CD4-positive, CD25-positive, alpha-beta regulatory T cell (primary cell): ENCODE measurements at regions not wholly inside any gene's neighbourhood (a gene's known extent, or its start where the extent isn't known, plus 50 kb on each side); places are given as distances from the start of the nearest gene placed in this dataset.

ENCODE experiments used
- ATAC-seq, 2 donors: fragments of 150-1000 bp; cut with Tn5 transposase; one replicate each; pipeline ENCODE4 v1.10.0; 2021; ENCODE audit warnings: low read depth in 2 of 2, moderate number of reproducible peaks in 2 of 2, moderate library complexity in 1 of 2
- DNase-seq, 3 donors: peaks; one replicate each; pipeline versions ENCODE4 v3.0.0 to v3.0.0-alpha.2; 2012 to 2022; ENCODE audit warnings: mixed read lengths in 1 of 3
- H3K27ac ChIP-seq: one replicate; pipeline ENCODE4 v1.7.0; 2013; ENCODE audit warnings: mild to moderate bottlenecking, low read length; ENCODE audit not compliant: insufficient read depth, poor library complexity, severe bottlenecking
- H3K27me3 ChIP-seq: one replicate; pipeline ENCODE4 v1.7.0; 2013; ENCODE audit warnings: low read length; ENCODE audit not compliant: control insufficient read depth, insufficient read depth
- H3K36me3 ChIP-seq: one replicate; pipeline ENCODE4 v1.7.0; 2013; ENCODE audit warnings: mild to moderate bottlenecking, low read length, moderate library complexity; ENCODE audit not compliant: control insufficient read depth, insufficient read depth
- H3K4me1 ChIP-seq: 2 replicates; pipeline ENCODE4 v1.7.0; 2013; ENCODE audit warnings: mild to moderate bottlenecking, low read length; ENCODE audit not compliant: insufficient read depth, control insufficient read depth, poor library complexity, severe bottlenecking
- H3K4me3 ChIP-seq: one replicate; pipeline ENCODE4 v1.7.0; 2013; ENCODE audit warnings: low read depth, mild to moderate bottlenecking, low read length, moderate library complexity
- H3K9me3 ChIP-seq, 2 experiments: 1 replicate in 1 of 2; 2 replicates in 1 of 2; pipeline ENCODE4 v1.7.0; 2013; ENCODE audit warnings: low read length in 2 of 2, mild to moderate bottlenecking in 1 of 2, moderate library complexity in 1 of 2; ENCODE audit not compliant: control insufficient read depth in 2 of 2
- H3K27ac Mint-ChIP-seq, 3 donors: one replicate each; pipeline ENCODE4 v1.8.0; 2020 to 2022; ENCODE audit warnings: mild to moderate bottlenecking in 3 of 3, mixed read lengths in 3 of 3, moderate library complexity in 2 of 3
- H3K27me3 Mint-ChIP-seq: one replicate; pipeline ENCODE4 v1.8.0; 2022; ENCODE audit warnings: mild to moderate bottlenecking, mixed read lengths
- H3K36me3 Mint-ChIP-seq: one replicate; pipeline ENCODE4 v1.8.0; 2020; ENCODE audit warnings: mixed read lengths
- H3K4me1 Mint-ChIP-seq, 4 donors: one replicate each; pipeline ENCODE4 v1.8.0; 2020 to 2022; ENCODE audit warnings: mixed read lengths in 4 of 4, mild to moderate bottlenecking in 1 of 4
- H3K4me3 Mint-ChIP-seq, 4 donors: one replicate each; pipeline ENCODE4 v1.8.0; 2020 to 2022; ENCODE audit warnings: mild to moderate bottlenecking in 4 of 4, mixed read lengths in 4 of 4, moderate library complexity in 3 of 4
- H3K9me3 Mint-ChIP-seq, 7 donors: one replicate each; pipeline ENCODE4 v1.8.0; 2020 to 2022; ENCODE audit warnings: mixed read lengths in 7 of 7, mild to moderate bottlenecking in 3 of 7, moderate library complexity in 2 of 7

- peaks cover 0 to 11% (median 2%) of the 10 kb centered on the region in 7 donors for H3K9me3 Mint-ChIP-seq
- Histone ChIP-seq H3K4me3 (no peak overlapping the region), H3K36me3 (no peaks in the 10 kb centered on the region), H3K9me3 (no peaks in the 10 kb centered on the region), H3K4me1 (no peaks in the 10 kb centered on the region), H3K27ac (no peak overlapping the region), H3K27me3 (no peaks in the 10 kb centered on the region)
- H3K4me3 Mint-ChIP-seq = no peak overlapping the region
- no peak for ATAC-seq
- no peaks in the 10 kb centered on the region for H3K36me3 Mint-ChIP-seq
- H3K27me3 Mint-ChIP-seq = no peaks in the 10 kb centered on the region
- no peak for DNase-seq
- no peaks in the 10 kb centered on the region for H3K4me1 Mint-ChIP-seq
- no peak overlapping the region for H3K27ac Mint-ChIP-seq
Measured at GRCh38 chr2:133711806-133712205, 143.5 kb upstream of the NCKAP5 start.

- Histone ChIP-seq H3K9me3 (no peaks in the 10 kb centered on the region), H3K27ac (no peak overlapping the region), H3K27me3 (no peaks in the 10 kb centered on the region), H3K4me3 (no peak overlapping the region), H3K4me1 (no peaks in the 10 kb centered on the region), H3K36me3 (no peaks in the 10 kb centered on the region)
- H3K9me3 Mint-ChIP-seq = peaks cover 0 to 11% (median 2%) of the 10 kb centered on the region in 7 donors
- H3K4me3 Mint-ChIP-seq = no peak overlapping the region
- no peak for ATAC-seq
- H3K4me1 Mint-ChIP-seq = no peaks in the 10 kb centered on the region
- H3K27me3 Mint-ChIP-seq = no peaks in the 10 kb centered on the region
- H3K27ac Mint-ChIP-seq = no peak overlapping the region
- no peaks in the 10 kb centered on the region for H3K36me3 Mint-ChIP-seq
- no peak for DNase-seq
Measured at GRCh38 chr2:133712369-133712768, 144.1 kb upstream of the NCKAP5 start.

- Mint-ChIP-seq H3K9me3 (peaks cover 0 to 11% (median 2%) of the 10 kb centered on the region in 7 donors), H3K4me3 (no peak overlapping the region), H3K4me1 (no peaks in the 10 kb centered on the region), H3K27ac (no peak overlapping the region), H3K27me3 (no peaks in the 10 kb centered on the region), H3K36me3 (no peaks in the 10 kb centered on the region)
- Histone ChIP-seq H3K9me3 (no peaks in the 10 kb centered on the region), H3K4me3 (no peak overlapping the region), H3K4me1 (no peaks in the 10 kb centered on the region), H3K27ac (no peak overlapping the region), H3K36me3 (no peaks in the 10 kb centered on the region), H3K27me3 (no peaks in the 10 kb centered on the region)
- ATAC-seq (no peak), DNase-seq (no peak)
Measured at GRCh38 chr2:133713049-133713580, 144.9 kb upstream of the NCKAP5 start.

- Histone ChIP-seq H3K9me3 (no peaks in the 10 kb centered on the region), H3K4me1 (no peaks in the 10 kb centered on the region), H3K4me3 (no peak overlapping the region), H3K27me3 (no peaks in the 10 kb centered on the region), H3K27ac (no peak overlapping the region), H3K36me3 (no peaks in the 10 kb centered on the region)
- ATAC-seq (no peak), DNase-seq (no peak)
- Mint-ChIP-seq H3K36me3 (no peaks in the 10 kb centered on the region), H3K9me3 (peaks cover 0 to 8% (median 2%) of the 10 kb centered on the region in 7 donors), H3K27me3 (no peaks in the 10 kb centered on the region), H3K4me3 (no peak overlapping the region), H3K4me1 (no peaks in the 10 kb centered on the region), H3K27ac (no peak overlapping the region)
Measured at GRCh38 chr2:133716166-133716565, 147.9 kb upstream of the NCKAP5 start.

GRCh38 chr2:133717497-133717896 lies 149.2 kb upstream of the NCKAP5 start:
- Mint-ChIP-seq H3K4me3 (no peak overlapping the region), H3K9me3 (peaks cover 0 to 7% (median 2%) of the 10 kb centered on the region in 7 donors), H3K27ac (no peak overlapping the region), H3K36me3 (no peaks in the 10 kb centered on the region), H3K27me3 (no peaks in the 10 kb centered on the region), H3K4me1 (no peaks in the 10 kb centered on the region)
- DNase-seq (no peak), ATAC-seq (no peak)
- Histone ChIP-seq H3K27me3 (no peaks in the 10 kb centered on the region), H3K27ac (no peak overlapping the region), H3K9me3 (no peaks in the 10 kb centered on the region), H3K4me1 (no peaks in the 10 kb centered on the region), H3K4me3 (no peak overlapping the region), H3K36me3 (no peaks in the 10 kb centered on the region)

- DNase-seq (no peak), ATAC-seq (no peak)
- Mint-ChIP-seq H3K27ac (no peak overlapping the region), H3K9me3 (peaks cover 0 to 11% (median 0%) of the 10 kb centered on the region in 7 donors), H3K4me3 (no peak overlapping the region), H3K4me1 (no peaks in the 10 kb centered on the region), H3K27me3 (no peaks in the 10 kb centered on the region), H3K36me3 (no peaks in the 10 kb centered on the region)
- Histone ChIP-seq H3K27ac (no peak overlapping the region), H3K9me3 (no peaks in the 10 kb centered on the region), H3K4me1 (no peaks in the 10 kb centered on the region), H3K36me3 (no peaks in the 10 kb centered on the region), H3K27me3 (no peaks in the 10 kb centered on the region), H3K4me3 (no peak overlapping the region)
Measured at GRCh38 chr2:133718688-133719201, 150.5 kb upstream of the NCKAP5 start.

GRCh38 chr2:133720429-133720828 lies 152.2 kb upstream of the NCKAP5 start:
- Mint-ChIP-seq H3K4me1 (no peaks in the 10 kb centered on the region), H3K36me3 (no peaks in the 10 kb centered on the region), H3K4me3 (no peak overlapping the region), H3K27ac (no peak overlapping the region), H3K9me3 (peaks cover 0 to 11% (median 0%) of the 10 kb centered on the region in 7 donors), H3K27me3 (no peaks in the 10 kb centered on the region)
- DNase-seq = no peak
- no peak for ATAC-seq
- Histone ChIP-seq H3K9me3 (no peaks in the 10 kb centered on the region), H3K36me3 (no peaks in the 10 kb centered on the region), H3K4me3 (no peak overlapping the region), H3K4me1 (no peaks in the 10 kb centered on the region), H3K27ac (no peak overlapping the region), H3K27me3 (no peaks in the 10 kb centered on the region)

- Mint-ChIP-seq H3K4me1 (no peaks in the 10 kb centered on the region), H3K27ac (no peak overlapping the region), H3K36me3 (no peaks in the 10 kb centered on the region), H3K9me3 (peaks cover 0 to 11% (median 1%) of the 10 kb centered on the region in 7 donors), H3K27me3 (no peaks in the 10 kb centered on the region), H3K4me3 (no peak overlapping the region)
- H3K36me3 ChIP-seq = no peaks in the 10 kb centered on the region
- H3K4me1 ChIP-seq = no peaks in the 10 kb centered on the region
- no peak overlapping the region for H3K4me3 ChIP-seq
- DNase-seq = no peak
- ATAC-seq = no peak
- H3K27me3 ChIP-seq = no peaks in the 10 kb centered on the region
- no peaks in the 10 kb centered on the region for H3K9me3 ChIP-seq
- H3K27ac ChIP-seq = no peak overlapping the region
Measured at GRCh38 chr2:133721118-133721517, 152.9 kb upstream of the NCKAP5 start.
